22Rv1 (cell line): ENCODE measurements at regions not wholly inside any gene's neighbourhood (a gene's known extent, or its start where the extent isn't known, plus 50 kb on each side); places are given as distances from the start of the nearest gene placed in this dataset.

ENCODE experiments used
- CTCF ChIP-seq: fragments of 450-650 bp; IDR thresholded peaks from 2 replicates; pipeline ENCODE4 v1.5.1; 2017; ENCODE audit warnings: mild to moderate bottlenecking
- ZFX ChIP-seq: fragments of 450-650 bp; IDR thresholded peaks from 2 replicates; pipeline ENCODE4 v1.6.1; 2017; ENCODE audit warnings: antibody characterized with exemption, borderline replicate concordance

GRCh38 chr7:106756884-106757283, 95.9 kb upstream of the CCDC71L start:
- TF ChIP-seq CTCF (no peak), ZFX (no peak)
